Transverse colon (tissue), 4 donors: ENCODE measurements at regions not wholly inside any gene's neighbourhood (a gene's known extent, or its start where the extent isn't known, plus 50 kb on each side); places are given as distances from the start of the nearest gene placed in this dataset.

ENCODE experiments used
- DNase-seq: peaks from one replicate; pipeline ENCODE4 v3.0.0-alpha.2; 2019
- H3K27ac ChIP-seq, 4 donors: fragments of 200-600 bp; sonication (generic); 2 replicates each; pipeline ENCODE4 v1.5.1; 2016 to 2018; ENCODE audit warnings: inconsistent platforms in 4 of 4
- H3K27me3 ChIP-seq: fragments of 200-600 bp; sonication (generic); 2 replicates; pipeline ENCODE4 v1.5.1; 2017; ENCODE audit warnings: inconsistent platforms
- H3K36me3 ChIP-seq, 4 donors: fragments of 200-600 bp; sonication (generic); 2 replicates each; pipeline ENCODE4 v1.5.1; 2017 to 2019; ENCODE audit warnings: inconsistent platforms in 4 of 4
- H3K4me1 ChIP-seq, 4 donors: fragments of 200-600 bp; sonication (generic); 2 replicates each; pipeline ENCODE4 v1.5.1; 2017 to 2020; ENCODE audit warnings: inconsistent platforms in 4 of 4
- H3K4me3 ChIP-seq, 4 donors: fragments of 200-600 bp; sonication (generic); 1 replicate in 1 of 4; 2 replicates in 3 of 4; pipeline versions ENCODE4 v1.5.1 to v1.6.1; 2017 to 2019; ENCODE audit warnings: inconsistent platforms in 4 of 4
- H3K9me3 ChIP-seq, 2 donors: fragments of 200-600 bp; sonication (generic); 2 replicates each; pipeline ENCODE4 v1.5.1; 2017 to 2019; ENCODE audit warnings: inconsistent platforms in 2 of 2
- CTCF ChIP-seq, 5 experiments: fragments of 200-600 bp in 3 of 5; fragments of 450-650 bp in 2 of 5; sonication (generic) in 3 of 5; IDR thresholded peaks; 1 replicate in 2 of 5; 2 replicates in 3 of 5; pipeline ENCODE4 v1.5.1; 2016 to 2017; ENCODE audit warnings: antibody characterized with exemption in 5 of 5, inconsistent platforms in 3 of 5, mild to moderate bottlenecking in 2 of 5, moderate library complexity in 1 of 5
- EP300 ChIP-seq: sonication (generic); formaldehyde crosslinking; IDR thresholded peaks from one replicate; pipeline ENCODE4 v1.6.1; 2017; ENCODE audit warnings: antibody characterized with exemption, low read depth
- POLR2A ChIP-seq: fragments of 450-650 bp; IDR thresholded peaks from one replicate; pipeline ENCODE4 v1.6.1; 2016; ENCODE audit warnings: antibody characterized with exemption, mild to moderate bottlenecking, moderate library complexity
- POLR2AphosphoS5 ChIP-seq, 3 donors: sonication (generic); formaldehyde crosslinking; IDR thresholded peaks; one replicate each; pipeline ENCODE4 v1.6.1; 2016; ENCODE audit warnings: antibody characterized with exemption in 3 of 3
- WGBS, 2 donors: methylation state at CpG; one replicate each; pipeline ENCODE4 v1.1.5; 2018; ENCODE audit warnings: low coverage in 1 of 2; 5-methylcytosine and 5-hydroxymethylcytosine counted together
- in situ Hi-C, 4 donors: fragments of 200-750 bp; cut with MboI; loops; one replicate each; pipeline versions ENCODE4 v1.15.0 to v1.15.1; 2017; ENCODE audit warnings: low sequenced_read_pairs in 3 of 4, low pct_ligation_motif_present in 1 of 4, low pct_unique_long_range_greater_than_20kb in 1 of 4
- intact Hi-C: fragments of 100-400 bp; cut with DNase I; formaldehyde crosslinking; loops from one replicate; pipeline ENCODE4 v1.15.1; 2023; ENCODE audit warnings: low total_unique reads

GRCh38 chr22:48053973-48054372 is 1291.5 kb downstream of the TBC1D22A start:
- Histone ChIP-seq H3K9me3 (no peaks in the 10 kb centered on the region), H3K4me1 (no peaks in the 10 kb centered on the region), H3K27me3 (no peaks in the 10 kb centered on the region), H3K36me3 (no peaks in the 10 kb centered on the region), H3K4me3 (no peak overlapping the region), H3K27ac (no peak overlapping the region)
- TF ChIP-seq POLR2AphosphoS5 (IDR thresholded peaks at IDR 0.05) (no peak), EP300 (no peak), CTCF (IDR thresholded peaks at IDR 0.05) (no peak), POLR2A (no peak)
- 72 to 80% methylated on average over 3 to 8 of the region's 8 CpGs for WGBS, 2 donors
- in situ Hi-C loops (no loop called here), intact Hi-C loops (no loop called here)
- no peak for DNase-seq

GRCh38 chr22:48053486-48053885 is 1291.0 kb downstream of the TBC1D22A start:
- Histone ChIP-seq H3K4me1 (no peaks in the 10 kb centered on the region), H3K27ac (no peak overlapping the region), H3K4me3 (no peak overlapping the region), H3K27me3 (no peaks in the 10 kb centered on the region), H3K9me3 (no peaks in the 10 kb centered on the region), H3K36me3 (no peaks in the 10 kb centered on the region)
- WGBS, 2 donors, result 71 to 90% methylated on average over 5 to 7 of the region's 7 CpGs
- TF ChIP-seq EP300 (no peak), POLR2AphosphoS5 (IDR thresholded peaks at IDR 0.05) (no peak), POLR2A (no peak), CTCF (IDR thresholded peaks at IDR 0.05) (no peak)
- intact Hi-C loops, result no loop called here
- DNase-seq, result no peak
- in situ Hi-C loops, result no loop called here

- no peaks in the 10 kb centered on the region for H3K9me3 ChIP-seq
- no peak overlapping the region for H3K4me3 ChIP-seq
- H3K27me3 ChIP-seq, result no peaks in the 10 kb centered on the region
- WGBS, 2 donors, result 89% methylated on average over 7 of the region's 7 CpGs; no CpG with 5 or more reads in 1 of the 2 donors
- in situ Hi-C loops (no loop called here), intact Hi-C loops (no loop called here)
- H3K36me3 ChIP-seq, result no peaks in the 10 kb centered on the region
- no peak overlapping the region for H3K27ac ChIP-seq
- no peaks in the 10 kb centered on the region for H3K4me1 ChIP-seq
- TF ChIP-seq CTCF (IDR thresholded peaks at IDR 0.05) (no peak), POLR2A (no peak), EP300 (no peak), POLR2AphosphoS5 (IDR thresholded peaks at IDR 0.05) (no peak)
- DNase-seq, result no peak
Observed at GRCh38 chr22:48052621-48052890, 1290.1 kb downstream of the TBC1D22A start.

GRCh38 chr22:48051796-48052620 is 1289.6 kb downstream of the TBC1D22A start:
- Histone ChIP-seq H3K9me3 (no peaks in the 10 kb centered on the region), H3K27me3 (no peaks in the 10 kb centered on the region), H3K4me3 (no peak overlapping the region), H3K36me3 (no peaks in the 10 kb centered on the region), H3K27ac (no peak overlapping the region), H3K4me1 (no peaks in the 10 kb centered on the region)
- TF ChIP-seq CTCF (IDR thresholded peaks at IDR 0.05), result no peak
- no peak for TF ChIP-seq POLR2A
- no peak for DNase-seq
- in situ Hi-C loops, result no loop called here
- WGBS, 2 donors, result 85 to 88% methylated on average over 9 to 11 of the region's 11 CpGs
- intact Hi-C loops, result no loop called here
